ENCODE measurements at regions not wholly inside any gene's neighbourhood (a gene's known extent, or its start where the extent isn't known, plus 50 kb on each side); places are given as distances from the start of the nearest gene placed in this dataset.

DNA sequence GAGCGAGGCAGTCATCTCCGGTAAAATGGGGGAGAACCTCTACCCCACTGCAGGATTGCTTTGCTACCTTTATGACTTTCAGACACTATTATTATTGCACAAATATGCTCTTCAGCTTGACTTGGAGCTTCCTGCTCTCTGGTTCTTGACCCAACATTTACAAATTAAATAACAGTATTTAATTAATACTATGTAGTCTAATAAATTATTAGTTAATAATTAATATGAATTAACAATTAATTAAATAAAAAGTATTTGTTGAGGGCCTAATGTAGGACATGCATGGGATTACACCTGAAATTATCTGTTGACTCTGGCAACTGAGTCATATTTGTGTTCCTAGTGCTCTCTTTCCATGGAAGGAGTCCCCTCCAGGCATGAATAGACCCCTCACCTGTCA is 359.9 kb downstream of the SIPA1L2 start:
- H3K4me3 ChIP-seq (ENCODE audit: low read depth in 1 of 2, low read length in 1 of 2), result no peak overlapping the region
- H3K27me3 ChIP-seq, result peaks cover 22% of the 10 kb centered on the region
- no peaks in the 10 kb centered on the region for H3K9me3 ChIP-seq
- H3K4me1 ChIP-seq (ENCODE audit: control insufficient read depth in 1 of 2, insufficient read depth in 1 of 2, low read depth in 1 of 2, low read length in 1 of 2), result peaks cover 4 to 8% of the 10 kb centered on the region in 2 experiments
- no peak overlapping the region for H3K27ac ChIP-seq
- TF ChIP-seq, protein P1, sequence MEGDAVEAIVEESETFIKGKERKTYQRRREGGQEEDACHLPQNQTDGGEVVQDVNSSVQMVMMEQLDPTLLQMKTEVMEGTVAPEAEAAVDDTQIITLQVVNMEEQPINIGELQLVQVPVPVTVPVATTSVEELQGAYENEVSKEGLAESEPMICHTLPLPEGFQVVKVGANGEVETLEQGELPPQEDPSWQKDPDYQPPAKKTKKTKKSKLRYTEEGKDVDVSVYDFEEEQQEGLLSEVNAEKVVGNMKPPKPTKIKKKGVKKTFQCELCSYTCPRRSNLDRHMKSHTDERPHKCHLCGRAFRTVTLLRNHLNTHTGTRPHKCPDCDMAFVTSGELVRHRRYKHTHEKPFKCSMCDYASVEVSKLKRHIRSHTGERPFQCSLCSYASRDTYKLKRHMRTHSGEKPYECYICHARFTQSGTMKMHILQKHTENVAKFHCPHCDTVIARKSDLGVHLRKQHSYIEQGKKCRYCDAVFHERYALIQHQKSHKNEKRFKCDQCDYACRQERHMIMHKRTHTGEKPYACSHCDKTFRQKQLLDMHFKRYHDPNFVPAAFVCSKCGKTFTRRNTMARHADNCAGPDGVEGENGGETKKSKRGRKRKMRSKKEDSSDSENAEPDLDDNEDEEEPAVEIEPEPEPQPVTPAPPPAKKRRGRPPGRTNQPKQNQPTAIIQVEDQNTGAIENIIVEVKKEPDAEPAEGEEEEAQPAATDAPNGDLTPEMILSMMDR (IDR thresholded peaks at IDR 0.05), result no peak
- H3K36me3 ChIP-seq, result no peaks in the 10 kb centered on the region

DNA sequence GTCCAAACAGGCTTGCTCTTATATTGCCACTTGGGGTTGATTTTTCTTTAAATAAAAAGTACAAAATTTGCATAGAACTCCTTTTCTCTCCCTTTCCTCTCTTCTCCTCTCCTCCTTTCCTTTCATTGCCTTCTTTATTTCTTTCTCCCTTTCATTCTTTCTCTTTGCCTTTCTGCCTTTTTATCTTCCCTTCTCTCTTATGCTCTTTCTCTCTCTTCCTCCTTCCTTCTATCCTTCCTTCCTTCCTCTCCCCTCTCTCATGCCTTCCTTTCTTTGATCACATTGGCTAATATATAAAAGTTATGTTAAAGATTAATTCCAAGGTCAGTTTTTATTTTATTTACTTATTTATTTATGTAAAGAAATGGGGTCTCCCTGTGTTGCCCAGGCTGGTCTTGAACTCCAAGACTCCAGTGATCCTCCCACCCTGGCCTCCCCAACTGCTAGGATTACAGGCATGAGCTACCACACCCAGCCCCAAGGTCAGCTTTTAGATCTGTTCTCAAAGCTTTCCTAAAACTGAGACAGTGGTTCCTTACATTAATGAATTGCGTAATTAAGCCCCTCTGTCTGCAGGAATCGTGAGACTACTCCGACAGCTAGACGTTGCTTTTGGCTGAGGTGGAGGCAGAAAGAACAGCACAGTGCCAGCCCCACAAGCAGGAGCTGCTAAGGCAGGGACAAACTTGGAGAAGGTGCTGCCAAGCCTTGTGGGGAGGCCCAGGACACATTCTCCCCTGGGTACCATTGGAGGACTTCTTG is 361.9 kb downstream of the SIPA1L2 start:
- no peaks in the 10 kb centered on the region for H3K36me3 ChIP-seq
- peaks cover 39% of the 10 kb centered on the region for H3K27me3 ChIP-seq
- peaks cover 4 to 8% of the 10 kb centered on the region in 2 experiments for H3K4me1 ChIP-seq (ENCODE audit: control insufficient read depth in 1 of 2, insufficient read depth in 1 of 2, low read depth in 1 of 2, low read length in 1 of 2)
- TF ChIP-seq, protein P1 (IDR thresholded peaks at IDR 0.05), result no peak
- no peak overlapping the region for H3K4me3 ChIP-seq (ENCODE audit: low read depth in 1 of 2, low read length in 1 of 2)
- no peak overlapping the region for H3K27ac ChIP-seq
- no peaks in the 10 kb centered on the region for H3K9me3 ChIP-seq

DNA sequence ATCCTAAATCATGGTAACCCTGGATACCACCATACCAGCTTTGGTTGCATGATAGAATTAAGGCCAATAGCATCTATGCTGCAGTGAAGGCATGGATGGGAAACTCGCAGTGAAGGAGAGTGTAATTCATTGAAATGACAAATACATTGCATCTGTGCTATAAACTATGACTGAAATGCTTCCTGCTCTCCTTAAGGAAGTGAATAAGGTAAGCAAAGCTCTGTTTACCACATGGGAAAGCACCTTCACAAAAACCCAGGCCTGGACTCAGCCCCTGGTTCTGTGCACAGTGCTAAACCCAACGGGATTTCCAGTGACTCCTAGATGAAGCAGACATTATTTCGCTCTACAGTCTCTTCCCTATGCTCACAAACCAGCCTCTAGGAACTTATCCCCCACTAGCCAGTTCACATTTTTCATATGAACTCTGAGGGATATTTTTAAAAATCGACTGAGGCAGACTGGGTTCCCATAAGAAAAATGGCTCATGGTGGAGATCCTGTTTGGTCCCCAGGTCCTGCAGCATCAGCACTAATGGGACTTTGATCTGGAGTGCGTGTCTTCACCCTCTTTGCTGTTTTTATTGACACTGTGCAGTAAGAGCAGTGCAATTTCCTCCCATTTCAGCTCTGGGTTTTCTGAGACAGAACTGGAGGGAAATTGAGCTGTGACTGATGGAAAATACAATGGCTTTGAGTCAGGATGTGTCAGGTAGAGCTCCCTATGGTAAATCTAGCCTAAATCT is 362.7 kb downstream of the SIPA1L2 start:
- Histone ChIP-seq H3K4me1 (ENCODE audit: control insufficient read depth in 1 of 2, insufficient read depth in 1 of 2, low read depth in 1 of 2, low read length in 1 of 2) (peaks cover 2 to 4% of the 10 kb centered on the region in 2 experiments), H3K4me3 (ENCODE audit: low read depth in 1 of 2, low read length in 1 of 2) (no peak overlapping the region), H3K36me3 (no peaks in the 10 kb centered on the region), H3K27ac (no peak overlapping the region), H3K27me3 (peaks cover 43% of the 10 kb centered on the region), H3K9me3 (no peaks in the 10 kb centered on the region)
- TF ChIP-seq, protein P1 (IDR thresholded peaks at IDR 0.05), result no peak

DNA sequence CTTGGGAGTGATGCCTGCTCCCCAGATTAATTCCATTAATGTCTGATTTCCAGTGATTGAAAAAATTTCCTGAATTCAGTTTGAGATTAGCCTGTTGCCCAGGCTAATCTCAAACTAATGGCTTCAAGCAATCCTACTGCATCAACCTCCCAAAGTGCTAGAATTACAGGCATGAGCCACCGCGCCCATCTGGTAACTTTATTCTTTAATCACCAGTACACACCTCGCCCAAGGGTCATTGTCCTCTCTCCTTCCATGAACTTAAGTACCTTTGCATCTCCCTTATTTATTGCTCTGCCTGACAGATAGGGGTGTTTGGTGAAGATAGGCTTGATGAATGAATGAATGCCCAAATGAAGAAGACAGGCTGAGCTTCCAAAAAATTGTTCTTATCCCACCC is 366.5 kb downstream of the SIPA1L2 start:
- TF ChIP-seq, protein P1 (IDR thresholded peaks at IDR 0.05), result no peak
- no peaks in the 10 kb centered on the region for H3K36me3 ChIP-seq
- no peak overlapping the region for H3K27ac ChIP-seq
- no peaks in the 10 kb centered on the region for H3K9me3 ChIP-seq
- H3K27me3 ChIP-seq, result peaks cover 74% of the 10 kb centered on the region
- H3K4me1 ChIP-seq (ENCODE audit: control insufficient read depth in 1 of 2, insufficient read depth in 1 of 2, low read depth in 1 of 2, low read length in 1 of 2), result no peaks in the 10 kb centered on the region
- no peak overlapping the region for H3K4me3 ChIP-seq (ENCODE audit: low read depth in 1 of 2, low read length in 1 of 2)

DNA sequence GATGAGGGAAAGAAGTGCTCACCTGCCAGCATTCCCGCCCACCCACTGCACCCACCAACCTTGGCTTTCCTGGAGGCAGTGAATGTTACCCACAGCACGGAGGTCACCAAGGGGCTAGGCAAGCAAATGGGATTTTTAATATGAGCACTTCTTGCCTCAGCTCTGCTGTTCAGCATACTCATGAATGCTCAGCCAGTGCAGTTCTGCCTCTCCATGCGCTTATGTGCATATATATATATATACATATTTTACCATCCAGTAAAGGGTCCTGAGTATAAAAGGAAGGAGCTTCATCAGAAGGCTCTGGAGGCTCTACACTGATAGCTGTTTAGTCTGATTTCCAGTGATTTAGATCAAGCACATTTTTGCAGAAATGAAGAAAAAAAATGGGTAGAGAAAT is 366.9 kb downstream of the SIPA1L2 start:
- Histone ChIP-seq H3K27me3 (peaks cover 78% of the 10 kb centered on the region), H3K4me3 (ENCODE audit: low read depth in 1 of 2, low read length in 1 of 2) (no peak overlapping the region), H3K27ac (no peak overlapping the region), H3K36me3 (no peaks in the 10 kb centered on the region), H3K9me3 (no peaks in the 10 kb centered on the region), H3K4me1 (ENCODE audit: control insufficient read depth in 1 of 2, insufficient read depth in 1 of 2, low read depth in 1 of 2, low read length in 1 of 2) (no peaks in the 10 kb centered on the region)
- TF ChIP-seq, protein P1 (IDR thresholded peaks at IDR 0.05), result no peak
